Keratinocyte (primary cell): ENCODE measurements at regions not wholly inside any gene's neighbourhood (a gene's known extent, or its start where the extent isn't known, plus 50 kb on each side); places are given as distances from the start of the nearest gene placed in this dataset.

Experiments used
- DNase-seq: peaks from one replicate; pipeline ENCODE4 v3.0.0-alpha.2; 2011; ENCODE audit warnings: low read depth, missing footprints, low spot score
- FAIRE-seq: peaks from 2 replicates; lab custom pipeline; 2011; peaks lifted over from hg19 to GRCh38; lab: Jason Lieb, UNC
- H2AFZ ChIP-seq: 2 replicates; pipeline ENCODE4 v1.6.0; 2012; ENCODE audit warnings: low read length, control low read depth, inconsistent platforms; ENCODE audit not compliant: control insufficient read depth
- H3K27ac ChIP-seq: 2 replicates; pipeline ENCODE4 v1.5.1; 2011; ENCODE audit warnings: low read length; ENCODE audit not compliant: control insufficient read depth, insufficient read depth
- H3K27me3 ChIP-seq: 3 replicates; pipeline ENCODE4 v1.6.0; 2011; ENCODE audit warnings: low read length; ENCODE audit not compliant: control insufficient read depth, insufficient read depth; ENCODE audit errors: extremely low read depth
- H3K36me3 ChIP-seq, 2 experiments: 2 replicates in 1 of 2; 3 replicates in 1 of 2; pipeline ENCODE4 v1.5.1; 2011; ENCODE audit warnings: low read length in 2 of 2, mild to moderate bottlenecking in 1 of 2; ENCODE audit not compliant: control insufficient read depth in 2 of 2, insufficient read depth in 2 of 2; ENCODE audit errors: extremely low read depth in 1 of 2
- H3K4me1 ChIP-seq: 3 replicates; pipeline ENCODE4 v1.5.1; 2011; ENCODE audit warnings: low read length; ENCODE audit not compliant: control insufficient read depth, insufficient read depth; ENCODE audit errors: extremely low read depth
- H3K4me2 ChIP-seq: 3 replicates; pipeline ENCODE4 v1.6.0; 2011; ENCODE audit warnings: low read depth, low read length; ENCODE audit not compliant: control insufficient read depth, insufficient read depth; ENCODE audit errors: extremely low read depth
- H3K4me3 ChIP-seq, 3 experiments: fragments of 200-600 bp in 1 of 3; sonication (generic) in 1 of 3; 2 replicates in 2 of 3; 3 replicates in 1 of 3; pipeline ENCODE4 v1.5.1; 2011 to 2016; ENCODE audit warnings: low read length in 3 of 3, mild to moderate bottlenecking in 3 of 3, control low read depth in 2 of 3, inconsistent platforms in 1 of 3, low read depth in 1 of 3, mixed read lengths in 1 of 3, mixed run types in 1 of 3, moderate library complexity in 1 of 3; ENCODE audit not compliant: control insufficient read depth in 2 of 3, insufficient read depth in 2 of 3; ENCODE audit errors: extremely low read depth in 1 of 3
- H3K79me2 ChIP-seq: 2 replicates; pipeline ENCODE4 v1.6.0; 2012; ENCODE audit warnings: low read length; ENCODE audit not compliant: control insufficient read depth, insufficient read depth
- H3K9ac ChIP-seq: 3 replicates; pipeline ENCODE4 v1.6.0; 2011; ENCODE audit warnings: low read length; ENCODE audit not compliant: control insufficient read depth, insufficient read depth; ENCODE audit errors: extremely low read depth
- H3K9me1 ChIP-seq: 3 replicates; pipeline ENCODE4 v1.6.0; 2011; ENCODE audit warnings: low read length; ENCODE audit not compliant: control insufficient read depth, insufficient read depth; ENCODE audit errors: extremely low read depth
- H3K9me3 ChIP-seq: 2 replicates; pipeline ENCODE4 v1.5.1; 2012; ENCODE audit warnings: low read depth, low read length; ENCODE audit not compliant: control insufficient read depth
- H4K20me1 ChIP-seq: 3 replicates; pipeline ENCODE4 v1.6.0; 2011; ENCODE audit warnings: low read length; ENCODE audit not compliant: control insufficient read depth, insufficient read depth; ENCODE audit errors: extremely low read depth
- CTCF ChIP-seq, 3 experiments: IDR thresholded peaks in 1 of 3; conservative IDR thresholded peaks in 1 of 3; optimal IDR thresholded peaks in 1 of 3; 2 replicates in 2 of 3; 3 replicates in 1 of 3; pipeline versions ENCODE3 to v1.5.1; 2011; ENCODE audit warnings: low read length in 3 of 3, mild to moderate bottlenecking in 3 of 3, moderate library complexity in 2 of 3, control low read depth in 1 of 3, inconsistent platforms in 1 of 3; ENCODE audit not compliant: insufficient read depth in 2 of 3; ENCODE audit errors: extremely low read depth in 1 of 3
- EZH2 ChIP-seq: IDR thresholded peaks from one replicate; pipeline ENCODE4 v1.6.1; 2012; ENCODE audit warnings: inconsistent platforms, mild to moderate bottlenecking, low read length, moderate library complexity
- dilution Hi-C: fragments of 300-500 bp; cut with MboI; formaldehyde crosslinking; loops from one replicate; pipeline ENCODE4 v1.7.0; 2020; ENCODE audit warnings: low sequenced_read_pairs; ENCODE audit not compliant: extremely low pct_ligation_motif_present

DNA sequence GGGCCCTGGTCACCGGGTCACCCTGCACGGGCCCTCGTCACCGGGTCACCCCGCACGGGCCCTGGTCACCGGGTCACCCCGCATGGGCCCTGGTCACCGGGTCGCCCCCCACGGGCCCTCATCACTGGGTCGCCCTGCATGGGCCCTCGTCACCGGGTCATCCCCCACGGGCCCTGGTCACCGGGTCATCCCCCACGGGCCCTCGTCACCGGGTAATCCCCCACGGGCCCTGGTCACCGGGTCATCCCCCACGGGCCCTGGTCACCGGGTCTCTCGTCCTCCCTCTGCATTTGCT is 77.6 kb downstream of the RIPK4 start:
- dilution Hi-C loops: no loop called here
- Histone ChIP-seq H3K9me3 (no peaks in the 10 kb centered on the region), H3K27ac (no peak overlapping the region), H3K36me3 (no peaks in the 10 kb centered on the region), H3K4me1 (peaks cover 32% of the 10 kb centered on the region), H3K27me3 (peaks cover 9% of the 10 kb centered on the region), H3K9ac (no peak overlapping the region), H3K9me1 (no peaks in the 10 kb centered on the region), H3K4me3 (no peak overlapping the region), H2AFZ (no peak overlapping the region), H3K4me2 (no peak overlapping the region), H3K79me2 (no peaks in the 10 kb centered on the region), H4K20me1 (no peaks in the 10 kb centered on the region)
- no peak for FAIRE-seq
- no peak for DNase-seq
- TF ChIP-seq EZH2 (no peak), CTCF (optimal IDR thresholded peaks at IDR 0.05 in 1 of 3, IDR thresholded peaks at IDR 0.05 in 1 of 3, conservative IDR thresholded peaks at IDR 0.05 in 1 of 3; ENCODE audit: extremely low read depth in 1 of 3, insufficient read depth in 2 of 3, low read length in 3 of 3) (no peak)

DNA sequence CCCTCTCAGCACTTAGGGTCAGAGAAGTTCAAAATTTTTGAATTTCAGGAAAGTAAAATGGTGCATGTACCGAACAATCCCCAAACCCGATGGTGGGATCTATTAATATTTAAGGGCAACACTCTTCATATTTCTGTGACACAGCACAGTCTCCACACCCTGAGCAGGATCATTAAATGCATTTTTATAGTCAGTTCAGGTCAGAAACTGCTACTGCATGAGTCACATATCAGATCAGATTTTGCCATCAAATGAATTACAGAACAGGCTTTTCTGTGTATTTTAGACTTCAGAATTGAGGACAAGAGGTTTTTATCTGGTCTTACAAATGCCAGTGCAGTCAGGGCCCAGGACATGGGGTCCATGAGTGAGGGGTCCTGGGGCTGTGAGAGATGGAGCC is 79.2 kb downstream of the RIPK4 start:
- dilution Hi-C loops: no loop called here
- Histone ChIP-seq H3K4me1 (peaks cover 48% of the 10 kb centered on the region), H3K9me3 (no peaks in the 10 kb centered on the region), H3K4me2 (no peak overlapping the region), H3K27me3 (peaks cover 9% of the 10 kb centered on the region), H3K9me1 (no peaks in the 10 kb centered on the region), H3K27ac (no peak overlapping the region), H3K36me3 (no peaks in the 10 kb centered on the region), H4K20me1 (no peaks in the 10 kb centered on the region), H3K79me2 (no peaks in the 10 kb centered on the region), H3K4me3 (no peak overlapping the region), H2AFZ (no peak overlapping the region), H3K9ac (no peak overlapping the region)
- TF ChIP-seq EZH2: no peak
- no peak for TF ChIP-seq CTCF (optimal IDR thresholded peaks at IDR 0.05 in 1 of 3, IDR thresholded peaks at IDR 0.05 in 1 of 3, conservative IDR thresholded peaks at IDR 0.05 in 1 of 3; ENCODE audit: extremely low read depth in 1 of 3, insufficient read depth in 2 of 3, low read length in 3 of 3)
- DNase-seq (no peak), FAIRE-seq (peak; percentile 51)
